GM19025 (cell line): ENCODE measurements at regions not wholly inside any gene's neighbourhood (a gene's known extent, or its start where the extent isn't known, plus 50 kb on each side); places are given as distances from the start of the nearest gene placed in this dataset.

ENCODE experiments used
- ATAC-seq: cut with Tn5 transposase; IDR thresholded peaks from one replicate; pipeline ENCODE4 v1.9.1; 2021; ENCODE audit warnings: mild to moderate bottlenecking, low read depth, moderate library complexity; ENCODE audit not compliant: unreplicated experiment

- no peak for ATAC-seq
These were observed 64.6 kb upstream of the GRIA1 start for GRCh38 chr5:153425914-153426313.

GRCh38 chr5:153429761-153430380 is 60.6 kb upstream of the GRIA1 start:
- ATAC-seq = no peak

- no peak for ATAC-seq
These were observed 57.9 kb upstream of the GRIA1 start for GRCh38 chr5:153432583-153432982.

- ATAC-seq = no peak
These were observed 53.2 kb upstream of the GRIA1 start for GRCh38 chr5:153437251-153437650.

- no peak for ATAC-seq
These were observed 51.3 kb upstream of the GRIA1 start for GRCh38 chr5:153439130-153439529.
